ENCODE measurements at regions not wholly inside any gene's neighbourhood (a gene's known extent, or its start where the extent isn't known, plus 50 kb on each side); places are given as distances from the start of the nearest gene placed in this dataset.
"Not testable (repeated sequence)": the region's sequence is repeated elsewhere in the genome, so short reads cannot be mapped to it uniquely, and the experiment has no call there.

DNA sequence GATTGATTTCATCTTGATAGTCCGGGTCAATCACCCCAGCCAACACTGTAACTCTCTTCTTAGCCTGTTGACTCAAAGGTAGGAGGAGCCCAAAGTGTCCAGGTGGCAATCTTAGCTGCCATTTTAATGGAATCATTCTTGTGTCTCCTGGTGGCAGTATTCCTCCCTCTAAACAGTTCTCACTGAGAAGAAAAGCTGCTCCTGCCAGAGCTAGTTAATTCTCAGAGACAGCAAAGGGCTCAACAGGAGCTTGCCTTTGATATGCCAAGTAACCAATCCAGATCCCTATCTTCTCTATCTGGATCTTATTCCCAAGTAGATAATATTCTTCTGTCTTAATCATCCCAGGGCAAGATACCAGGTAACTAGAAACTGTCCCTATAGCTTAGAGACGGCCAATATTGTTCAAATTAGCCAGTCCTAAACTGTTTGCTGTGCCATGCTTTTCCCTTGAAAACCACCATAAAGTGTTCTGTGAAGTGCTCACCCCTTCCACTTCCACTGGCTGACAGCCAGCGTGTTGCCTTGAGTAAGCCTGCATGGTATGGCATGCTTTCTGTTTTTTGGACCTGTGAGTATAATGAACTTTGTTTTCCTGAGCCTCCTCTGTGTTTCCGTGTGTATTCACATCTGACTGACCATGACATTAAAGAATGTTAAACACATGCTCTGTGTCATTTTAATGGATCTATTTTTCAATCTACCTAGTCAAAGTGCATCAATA lies 463.7 kb upstream of the SLITRK5 start:
- CTCF ChIA-PET = no interaction called here

DNA sequence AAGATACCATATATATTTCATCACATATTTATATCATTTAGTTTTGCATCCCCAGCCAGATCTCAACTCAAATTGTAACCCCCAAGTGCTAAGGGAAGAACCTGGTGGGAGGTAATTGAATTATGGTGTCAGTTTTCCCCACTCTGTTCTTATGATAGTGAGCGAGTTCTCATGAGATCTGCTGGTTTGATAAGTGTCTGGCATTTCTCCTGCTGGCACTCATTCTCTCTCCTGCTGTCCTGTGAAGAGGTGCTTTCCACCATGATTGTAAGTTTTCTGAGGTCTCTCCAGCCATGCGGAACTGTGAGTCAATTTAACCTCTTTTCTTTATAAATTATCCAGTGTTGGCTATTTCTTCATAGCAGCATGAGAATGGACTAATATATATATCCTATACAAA lies 462.5 kb upstream of the SLITRK5 start:
- no peak for DNase-seq (ENCODE audit: extremely low spot score)
- CTCF ChIA-PET = no interaction called here
- TF ChIP-seq L3MBTL2 (conservative IDR thresholded peaks at IDR 0.05) (no peak), FOXM1 (IDR thresholded peaks at IDR 0.05; ENCODE audit: borderline replicate concordance) (no peak), NFRKB (IDR thresholded peaks at IDR 0.05) (no peak), TARDBP (IDR thresholded peaks at IDR 0.05) (no peak), ELF4 (IDR thresholded peaks at IDR 0.05) (no peak), ZNF384 (IDR thresholded peaks at IDR 0.05) (no peak), SUZ12 (IDR thresholded peaks at IDR 0.05) (no peak), PKNOX1 (IDR thresholded peaks at IDR 0.05) (no peak), BHLHE40 (IDR thresholded peaks at IDR 0.05; ENCODE audit: borderline replicate concordance) (no peak), LEF1 (IDR thresholded peaks at IDR 0.05; ENCODE audit: borderline replicate concordance) (no peak), FOXA1 (IDR thresholded peaks at IDR 0.05) (no peak), ARNT (IDR thresholded peaks at IDR 0.05) (no peak), HDGF (IDR thresholded peaks at IDR 0.05; ENCODE audit: borderline replicate concordance) (no peak), SP1 (IDR thresholded peaks at IDR 0.05) (no peak)
- POLR2A ChIA-PET = no interaction called here

More for the DNA sequence above, 463.7 kb upstream of the SLITRK5 start:
- no peak for DNase-seq (ENCODE audit: extremely low spot score)
- POLR2A ChIA-PET = no interaction called here
- no peak for TF ChIP-seq CTBP1 (IDR thresholded peaks at IDR 0.05; ENCODE audit: borderline replicate concordance)
- TF ChIP-seq FOXK2 (IDR thresholded peaks at IDR 0.05) = no peak
- no peak for TF ChIP-seq HDGF (IDR thresholded peaks at IDR 0.05; ENCODE audit: borderline replicate concordance)
- TF ChIP-seq SP1 (IDR thresholded peaks at IDR 0.05) = no peak
- TF ChIP-seq BHLHE40 (IDR thresholded peaks at IDR 0.05; ENCODE audit: borderline replicate concordance) = no peak
- no peak for TF ChIP-seq TARDBP (IDR thresholded peaks at IDR 0.05)
- no peak for TF ChIP-seq FOXM1 (IDR thresholded peaks at IDR 0.05; ENCODE audit: borderline replicate concordance)
- no peak for TF ChIP-seq LEF1 (IDR thresholded peaks at IDR 0.05; ENCODE audit: borderline replicate concordance)
- TF ChIP-seq L3MBTL2 (conservative IDR thresholded peaks at IDR 0.05) = no peak
- TF ChIP-seq ARNT (IDR thresholded peaks at IDR 0.05) = no peak
- TF ChIP-seq FOXA1 (IDR thresholded peaks at IDR 0.05) = no peak
- TF ChIP-seq PKNOX1 (IDR thresholded peaks at IDR 0.05) = no peak
- no peak for TF ChIP-seq SUZ12 (IDR thresholded peaks at IDR 0.05)
- TF ChIP-seq ZNF384 (IDR thresholded peaks at IDR 0.05) = no peak
- TF ChIP-seq ELF4 (IDR thresholded peaks at IDR 0.05) = no peak

- ChIA-PET CTCF (interaction anchor here (0.7 to 0.9 kb wide), 2 partner anchors 36 to 106 kb away, joined by 3 to 4 read pairs; no protein-coding TSS in a partner anchor), POLR2A (no interaction called here)
- TF ChIP-seq ELF4 (IDR thresholded peaks at IDR 0.05) = no peak
- TF ChIP-seq ARNT (IDR thresholded peaks at IDR 0.05) = no peak
- TF ChIP-seq L3MBTL2 (conservative IDR thresholded peaks at IDR 0.05) = no peak
- no peak for TF ChIP-seq FOXK2 (IDR thresholded peaks at IDR 0.05)
- TF ChIP-seq BHLHE40 (IDR thresholded peaks at IDR 0.05; ENCODE audit: borderline replicate concordance) = no peak
- TF ChIP-seq FOXA1 (IDR thresholded peaks at IDR 0.05) = no peak
- TF ChIP-seq SUZ12 (IDR thresholded peaks at IDR 0.05) = no peak
- no peak for TF ChIP-seq CTBP1 (IDR thresholded peaks at IDR 0.05; ENCODE audit: borderline replicate concordance)
- TF ChIP-seq TARDBP (IDR thresholded peaks at IDR 0.05) = no peak
- no peak for TF ChIP-seq HDGF (IDR thresholded peaks at IDR 0.05; ENCODE audit: borderline replicate concordance)
- no peak for TF ChIP-seq FOXM1 (IDR thresholded peaks at IDR 0.05; ENCODE audit: borderline replicate concordance)
- no peak for TF ChIP-seq NFRKB (IDR thresholded peaks at IDR 0.05)
- TF ChIP-seq LEF1 (IDR thresholded peaks at IDR 0.05; ENCODE audit: borderline replicate concordance) = no peak
- TF ChIP-seq PKNOX1 (IDR thresholded peaks at IDR 0.05) = no peak
- TF ChIP-seq SP1 (IDR thresholded peaks at IDR 0.05) = no peak
- TF ChIP-seq ZNF384 (IDR thresholded peaks at IDR 0.05) = no peak
- no peak for DNase-seq (ENCODE audit: extremely low spot score)
Measured at GRCh38 chr13:87234981-87235380, 436.2 kb upstream of the SLITRK5 start.

- ChIA-PET CTCF (interaction anchor here (0.7 kb wide), 1 partner anchor 107 kb away, joined by 4 read pairs; no protein-coding TSS in a partner anchor), POLR2A (no interaction called here)
- DNase-seq (ENCODE audit: extremely low spot score) = no peak
- no peak for TF ChIP-seq SP1 (IDR thresholded peaks at IDR 0.05)
- TF ChIP-seq PKNOX1 (IDR thresholded peaks at IDR 0.05) = no peak
Measured at GRCh38 chr13:87235621-87236020, 435.6 kb upstream of the SLITRK5 start.

GRCh38 chr13:87244256-87244890 lies 426.8 kb upstream of the SLITRK5 start:
- no peak for DNase-seq (ENCODE audit: extremely low spot score)
- POLR2A ChIA-PET = no interaction called here
- CTCF ChIA-PET = interaction anchor here (0.6 kb wide), 1 partner anchor 103 kb away, joined by 5 read pairs; no protein-coding TSS in a partner anchor
- no peak for TF ChIP-seq FOXA1 (IDR thresholded peaks at IDR 0.05)
- TF ChIP-seq SUZ12 (IDR thresholded peaks at IDR 0.05) = no peak
- TF ChIP-seq ELF4 (IDR thresholded peaks at IDR 0.05) = no peak
- no peak for TF ChIP-seq SP1 (IDR thresholded peaks at IDR 0.05)
- no peak for TF ChIP-seq CTBP1 (IDR thresholded peaks at IDR 0.05; ENCODE audit: borderline replicate concordance)
- no peak for TF ChIP-seq ZNF384 (IDR thresholded peaks at IDR 0.05)
- TF ChIP-seq BHLHE40 (IDR thresholded peaks at IDR 0.05; ENCODE audit: borderline replicate concordance) = no peak
- TF ChIP-seq FOXK2 (IDR thresholded peaks at IDR 0.05) = no peak
- no peak for TF ChIP-seq HDGF (IDR thresholded peaks at IDR 0.05; ENCODE audit: borderline replicate concordance)
- no peak for TF ChIP-seq TARDBP (IDR thresholded peaks at IDR 0.05)
- no peak for TF ChIP-seq NFRKB (IDR thresholded peaks at IDR 0.05)
- no peak for TF ChIP-seq PKNOX1 (IDR thresholded peaks at IDR 0.05)
- TF ChIP-seq LEF1 (IDR thresholded peaks at IDR 0.05; ENCODE audit: borderline replicate concordance) = no peak
- TF ChIP-seq ARNT (IDR thresholded peaks at IDR 0.05) = no peak
- no peak for TF ChIP-seq L3MBTL2 (conservative IDR thresholded peaks at IDR 0.05)
- no peak for TF ChIP-seq FOXM1 (IDR thresholded peaks at IDR 0.05; ENCODE audit: borderline replicate concordance)

DNA sequence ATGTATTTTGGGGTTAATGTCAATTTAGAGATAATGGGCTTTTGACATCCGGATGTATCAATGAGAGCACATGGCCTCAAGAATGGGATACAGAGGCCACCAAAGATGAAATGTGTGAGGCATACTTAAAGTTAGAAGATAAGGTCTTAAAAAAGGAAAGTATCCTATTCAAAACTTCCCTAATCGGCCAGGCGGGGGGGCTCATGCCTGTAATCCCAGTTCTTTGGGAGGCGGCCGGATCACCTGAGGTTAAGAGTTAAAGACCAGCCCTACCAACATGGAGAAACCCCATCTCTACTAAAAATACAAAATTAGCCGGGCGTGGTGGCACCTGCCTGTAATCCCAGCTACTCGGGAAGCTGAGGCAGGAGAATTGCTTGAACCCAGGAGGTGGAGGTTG lies 421.3 kb upstream of the SLITRK5 start:
- CTCF ChIA-PET = interaction anchor here (1.4 kb wide), 1 partner anchor 24 kb away, joined by 5 read pairs; no protein-coding TSS in a partner anchor
- DNase-seq (ENCODE audit: extremely low spot score); POLR2A ChIA-PET: not testable (repeated sequence)
